ENCODE measurements at regions not wholly inside any gene's neighbourhood (a gene's known extent, or its start where the extent isn't known, plus 50 kb on each side); places are given as distances from the start of the nearest gene placed in this dataset.

DNA sequence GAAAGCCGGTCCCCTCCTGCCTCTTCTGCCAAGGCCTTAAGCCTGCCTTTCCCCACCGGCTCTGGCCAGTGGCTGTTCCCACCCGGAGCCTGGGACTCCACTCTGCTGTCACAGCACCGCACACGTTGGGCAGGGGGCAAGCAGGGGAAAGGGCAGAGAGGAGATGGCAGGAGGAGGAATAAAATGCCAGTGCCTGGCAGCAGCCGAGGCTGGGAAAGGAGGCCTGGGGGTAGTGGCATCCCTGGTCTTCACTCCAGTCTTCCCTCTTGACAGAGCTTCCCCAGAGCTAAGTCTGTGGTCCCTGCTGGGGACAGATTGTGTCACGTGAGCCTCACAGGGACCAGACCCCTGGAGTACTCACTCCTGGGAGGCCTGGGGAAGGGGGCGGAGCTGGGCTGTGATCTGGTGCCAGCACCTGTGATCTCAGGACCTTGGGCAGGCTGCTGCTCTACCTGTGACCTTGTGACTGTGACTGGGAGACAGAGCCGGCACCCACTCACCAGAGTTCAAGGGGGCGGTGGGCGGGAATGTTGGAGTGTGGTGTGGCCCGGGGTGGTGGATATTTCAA, 97.2 kb upstream of the GSE1 start:
- Histone ChIP-seq H3K36me3 (ENCODE audit: control insufficient read depth, insufficient read depth, low read length) (0 out of 2 replicates have a peak, but pooled peaks cover 4% of the 10 kb centered on the region), H3K4ac (ENCODE audit: low read depth, low read length) (peak overlapping the region; percentile 96), H3K18ac (ENCODE audit: low read depth, low read length) (peak overlapping the region; percentile 68), H4K20me1 (ENCODE audit: insufficient read depth, low read length) (peaks cover 10% of the 10 kb centered on the region), H3K27ac (ENCODE audit: insufficient read depth, low read length) (peak overlapping the region; percentile 88), H2BK15ac (ENCODE audit: low read depth, low read length) (peak overlapping the region; percentile 57; the same call in 2 of the 3 replicates), H2AK9ac (replicated peaks; ENCODE audit: low read depth, low read length, poor library complexity) (peak overlapping the region; percentile 94), H3K9me3 (ENCODE audit: control insufficient read depth, insufficient read depth, low read length) (no peaks in the 10 kb centered on the region), H2BK20ac (ENCODE audit: low read depth, low read length) (peak overlapping the region; percentile 69), H2BK5ac (ENCODE audit: low read depth, low read length, poor library complexity, severe bottlenecking) (peak overlapping the region; percentile 94), H4K91ac (ENCODE audit: insufficient read depth, low read depth, low read length) (peak overlapping the region; percentile 99), H3K4me3 (ENCODE audit: insufficient read depth, low read depth, low read length) (no peak overlapping the region), H3K9me1 (ENCODE audit: insufficient read depth, low read length) (peaks cover 7% of the 10 kb centered on the region), H4K5ac (ENCODE audit: low read depth, low read length) (peak overlapping the region; percentile 76), H3K4me2 (ENCODE audit: low read depth, low read length) (no peak overlapping the region; the same call in 1 of the 2 replicates), H3K23ac (ENCODE audit: low read depth, low read length) (peak overlapping the region; percentile 81), H2AFZ (replicated peaks; ENCODE audit: low read length, poor library complexity) (peak overlapping the region; percentile 86), H3K27me3 (ENCODE audit: control insufficient read depth, insufficient read depth, low read length) (no peaks in the 10 kb centered on the region), H3K4me1 (ENCODE audit: control insufficient read depth, insufficient read depth, low read length) (peaks cover 36% of the 10 kb centered on the region), H2AK5ac (ENCODE audit: low read depth, low read length) (peak overlapping the region; percentile 99), H3K56ac (ENCODE audit: extremely low read depth, insufficient read depth, low read length) (peak overlapping the region; percentile 63), H3K9ac (ENCODE audit: low read depth, low read length) (peak overlapping the region; percentile 55), H3K14ac (replicated peaks; ENCODE audit: low read depth, low read length) (peak overlapping the region; percentile 69), H4K8ac (ENCODE audit: low read depth in 2 of 2, low read length in 2 of 2) (peak overlapping the region; percentile 57 to 96), H3K79me1 (ENCODE audit: low read depth in 1 of 2, low read length in 2 of 2) (peaks cover 3 to 36% of the 10 kb centered on the region in 2 experiments; a peak in 2 of 4 replicates), H2BK120ac (ENCODE audit: low read depth, low read length) (peak overlapping the region; percentile 92)
- 92% methylated on average over 2 of the region's 12 CpGs; no CpG with 5 or more reads in 1 of the 2 experiments for WGBS, 2 experiments (ENCODE audit: extremely low coverage in 2 of 2, insufficient read length in 1 of 2)
- intact Hi-C loops (cut with micrococcal nuclease) (loop anchor here (1.0 kb wide), 2 partner anchors 38 to 95 kb away; no protein-coding TSS in a partner anchor), in situ Hi-C loops (cut with MboI; ENCODE audit: low sequenced_read_pairs) (no loop called here), dilution Hi-C loops (cut with HindIII; ENCODE audit: low sequenced_read_pairs, unreplicated experiment) (no loop called here)
- CTCF ChIA-PET: interaction anchor here (1.0 to 1.2 kb wide), 3 partner anchors 24 to 100 kb away, joined by 3 to 4 read pairs (median 4); no protein-coding TSS in a partner anchor
- ATAC-seq (ENCODE audit: low read depth): no peak
- POLR2A ChIA-PET (ENCODE audit: unreplicated experiment): no interaction called here
- BruUV-seq (replicated peaks): no TSS peak
- no peak for TF ChIP-seq RFX5 (IDR thresholded peaks at IDR 0.05; ENCODE audit: low read depth, low read length)
- TF ChIP-seq BHLHE40 (IDR thresholded peaks at IDR 0.05; ENCODE audit: low read depth, low read length): no peak
- TF ChIP-seq POLR2A (IDR thresholded peaks at IDR 0.05; ENCODE audit: low read depth, low read length): no peak
- no peak for TF ChIP-seq CEBPB (IDR thresholded peaks at IDR 0.05; ENCODE audit: low read depth, low read length)
- TF ChIP-seq MXI1 (IDR thresholded peaks at IDR 0.05; ENCODE audit: borderline replicate concordance, low read depth, low read length): no peak
- no peak for TF ChIP-seq CHD1 (IDR thresholded peaks at IDR 0.05; ENCODE audit: low read depth, low read length)
- no peak for TF ChIP-seq RCOR1 (IDR thresholded peaks at IDR 0.05; ENCODE audit: insufficient replicate concordance, low read length)
- DNase-seq: no peak

Measured in IMR-90 (cell line).